A673 (cell line): ENCODE measurements at regions not wholly inside any gene's neighbourhood (a gene's known extent, or its start where the extent isn't known, plus 50 kb on each side); places are given as distances from the start of the nearest gene placed in this dataset.
"Not testable (repeated sequence)": the region's sequence is repeated elsewhere in the genome, so short reads cannot be mapped to it uniquely, and the experiment has no call there.

ENCODE experiments used
- BruUV-seq: library from RNA; stranded (reverse); fragments of 400-500 nt; replicated peaks from 2 replicates; lab custom pipeline; 2021; lab: Mats Ljungman, UMichigan
- CTCF ChIA-PET: fragments of 300-600 bp; sonication (Branson Sonifier 250); formaldehyde crosslinking; loops from one replicate; lab custom pipeline; 2022; ENCODE audit warnings: antibody characterized with exemption; lab: Charles Lee
- POLR2A ChIA-PET: fragments of 300-600 bp; sonication (Branson Sonifier 250); formaldehyde crosslinking; loops from one replicate; lab custom pipeline; 2022; ENCODE audit warnings: antibody characterized with exemption; ENCODE audit not compliant: low non-redundant PET; lab: Charles Lee
- DNase-seq: peaks from one replicate; pipeline ENCODE4 v3.0.0-alpha.2; 2015; ENCODE audit warnings: low spot score
- H3K27ac ChIP-seq: fragments of 200-600 bp; sonication (generic); 2 replicates; pipeline ENCODE4 v1.5.1; 2016; ENCODE audit warnings: mixed run types, low read depth, mild to moderate bottlenecking, mixed read lengths, antibody characterized with exemption, low read length; ENCODE audit not compliant: poor library complexity, severe bottlenecking
- H3K27me3 ChIP-seq: fragments of 200-600 bp; sonication (generic); replicated peaks from 2 replicates; pipeline ENCODE4 v1.6.1; 2017; ENCODE audit warnings: mixed run types, low read depth, mild to moderate bottlenecking, mixed read lengths, antibody characterized with exemption, low read length; ENCODE audit not compliant: insufficient read depth, poor library complexity
- H3K36me3 ChIP-seq: fragments of 200-600 bp; sonication (generic); 2 replicates; pipeline ENCODE4 v1.6.1; 2016; ENCODE audit warnings: mixed run types, mild to moderate bottlenecking, mixed read lengths, antibody characterized with exemption, low read length; ENCODE audit not compliant: insufficient read depth, poor library complexity, severe bottlenecking
- H3K4me1 ChIP-seq: fragments of 200-600 bp; sonication (generic); 2 replicates; pipeline ENCODE4 v1.6.1; 2017; ENCODE audit warnings: mixed run types, mild to moderate bottlenecking, mixed read lengths, antibody characterized with exemption, low read length; ENCODE audit not compliant: insufficient read depth, poor library complexity, severe bottlenecking
- H3K4me3 ChIP-seq: fragments of 200-600 bp; sonication (generic); 2 replicates; pipeline ENCODE4 v1.5.1; 2016; ENCODE audit warnings: low read depth, mixed run types, mild to moderate bottlenecking, mixed read lengths, low read length; ENCODE audit not compliant: poor library complexity, severe bottlenecking
- H3K9me3 ChIP-seq: fragments of 200-600 bp; sonication (generic); 2 replicates; pipeline ENCODE4 v1.6.1; 2016; ENCODE audit warnings: mixed run types, low read depth, mild to moderate bottlenecking, mixed read lengths, antibody characterized with exemption, low read length; ENCODE audit not compliant: poor library complexity, severe bottlenecking
- EZH2 ChIP-seq: fragments of 200-600 bp; sonication (generic); IDR thresholded peaks from 2 replicates; pipeline ENCODE4 v1.6.1; 2017; ENCODE audit warnings: borderline replicate concordance, low read depth, mild to moderate bottlenecking, mixed read lengths, antibody characterized with exemption, low read length; ENCODE audit not compliant: poor library complexity, severe bottlenecking
- intact Hi-C: fragments of 100-400 bp; cut with micrococcal nuclease; formaldehyde crosslinking; loops from one replicate; pipeline ENCODE4 v1.10.0; 2022; ENCODE audit not compliant: unreplicated experiment
- TF ChIP-seq, protein P1 (sequence below): fragments of 300-800, 200-600 bp; sonication (generic); conservative IDR thresholded peaks from 2 replicates; pipeline ENCODE4 v1.5.1; 2017; ENCODE audit warnings: low read depth, mild to moderate bottlenecking, antibody characterized with exemption, low read length, moderate library complexity, mixed read lengths

DNA sequence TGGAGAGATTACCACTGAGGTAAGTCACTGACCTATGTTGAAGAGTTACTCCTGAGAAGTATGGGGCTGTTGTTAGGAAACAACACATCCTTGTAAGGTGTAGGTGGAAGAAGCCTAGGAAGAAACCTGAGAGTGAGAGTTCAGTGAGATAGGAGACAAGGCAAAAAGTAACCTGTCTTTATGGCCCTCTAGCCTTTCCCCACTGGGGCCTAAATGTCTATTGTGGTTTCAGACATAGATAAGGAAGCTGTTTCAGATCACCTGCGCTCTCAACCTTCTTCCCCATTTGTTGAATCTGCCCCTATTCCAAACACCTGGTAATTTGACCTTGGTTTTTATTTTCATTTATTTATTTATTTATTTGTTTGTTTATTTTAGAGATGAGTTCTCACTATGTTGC lies 397.1 kb upstream of the RORB start:
- Histone ChIP-seq H3K36me3 (no peaks in the 10 kb centered on the region), H3K9me3 (no peaks in the 10 kb centered on the region), H3K27ac (no peak overlapping the region), H3K27me3 (no peaks in the 10 kb centered on the region), H3K4me3 (no peak overlapping the region), H3K4me1 (no peaks in the 10 kb centered on the region)
- ChIA-PET CTCF (no interaction called here), POLR2A (no interaction called here)
- intact Hi-C loops: no loop called here
- no peak for DNase-seq
- no TSS peak for BruUV-seq
- TF ChIP-seq EZH2: no peak
- TF ChIP-seq, protein P1, sequence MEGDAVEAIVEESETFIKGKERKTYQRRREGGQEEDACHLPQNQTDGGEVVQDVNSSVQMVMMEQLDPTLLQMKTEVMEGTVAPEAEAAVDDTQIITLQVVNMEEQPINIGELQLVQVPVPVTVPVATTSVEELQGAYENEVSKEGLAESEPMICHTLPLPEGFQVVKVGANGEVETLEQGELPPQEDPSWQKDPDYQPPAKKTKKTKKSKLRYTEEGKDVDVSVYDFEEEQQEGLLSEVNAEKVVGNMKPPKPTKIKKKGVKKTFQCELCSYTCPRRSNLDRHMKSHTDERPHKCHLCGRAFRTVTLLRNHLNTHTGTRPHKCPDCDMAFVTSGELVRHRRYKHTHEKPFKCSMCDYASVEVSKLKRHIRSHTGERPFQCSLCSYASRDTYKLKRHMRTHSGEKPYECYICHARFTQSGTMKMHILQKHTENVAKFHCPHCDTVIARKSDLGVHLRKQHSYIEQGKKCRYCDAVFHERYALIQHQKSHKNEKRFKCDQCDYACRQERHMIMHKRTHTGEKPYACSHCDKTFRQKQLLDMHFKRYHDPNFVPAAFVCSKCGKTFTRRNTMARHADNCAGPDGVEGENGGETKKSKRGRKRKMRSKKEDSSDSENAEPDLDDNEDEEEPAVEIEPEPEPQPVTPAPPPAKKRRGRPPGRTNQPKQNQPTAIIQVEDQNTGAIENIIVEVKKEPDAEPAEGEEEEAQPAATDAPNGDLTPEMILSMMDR: no peak

DNA sequence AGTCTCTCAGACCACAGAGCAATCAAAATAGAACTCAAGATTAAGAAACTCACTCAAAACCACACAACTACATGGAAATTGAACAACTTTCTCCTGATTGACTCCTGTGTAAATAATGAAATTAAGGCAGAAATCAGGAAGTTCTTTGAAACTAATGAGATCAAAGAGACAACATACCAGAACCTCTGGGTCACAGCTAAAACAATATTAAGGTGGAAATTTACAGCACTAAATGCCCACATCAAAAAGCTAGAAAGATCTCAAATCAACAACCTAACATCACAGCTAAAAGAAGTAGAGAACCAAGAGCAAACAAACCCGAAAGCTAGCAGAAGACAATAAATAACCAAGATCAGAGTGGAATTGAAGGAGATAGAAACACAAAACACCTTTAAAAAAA lies 395.0 kb upstream of the RORB start:
- H3K4me3 ChIP-seq, CTCF ChIA-PET, POLR2A ChIA-PET, H3K27me3 ChIP-seq, H3K27ac ChIP-seq, BruUV-seq, H3K9me3 ChIP-seq, intact Hi-C loops, H3K36me3 ChIP-seq, DNase-seq, H3K4me1 ChIP-seq: not testable (repeated sequence)

DNA sequence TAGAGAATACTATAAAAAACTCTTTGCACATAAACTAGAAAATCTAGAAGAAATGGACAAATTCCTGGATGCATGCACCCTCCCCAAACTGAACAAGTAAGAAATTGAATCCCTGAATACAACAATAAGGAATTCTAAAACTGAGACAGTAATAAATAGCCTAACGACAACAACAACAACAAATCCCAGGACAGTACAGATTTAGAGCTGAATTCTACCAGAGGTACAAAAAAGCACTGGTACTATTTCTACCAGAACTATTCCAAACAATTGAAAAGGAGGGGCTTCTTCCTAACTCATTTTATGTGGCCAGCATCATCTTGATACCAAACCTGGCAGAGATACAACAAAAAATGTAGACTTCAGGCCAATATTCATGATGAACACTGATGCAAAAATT lies 394.4 kb upstream of the RORB start:
- H3K36me3 ChIP-seq: no peaks in the 10 kb centered on the region
- POLR2A ChIA-PET: no interaction called here
- CTCF ChIA-PET: no interaction called here
- intact Hi-C loops: no loop called here
- no peaks in the 10 kb centered on the region for H3K4me1 ChIP-seq
- BruUV-seq: no TSS peak
- TF ChIP-seq, protein P1: no peak
- TF ChIP-seq EZH2: no peak
- H3K27ac ChIP-seq: no peak overlapping the region
- H3K9me3 ChIP-seq: no peaks in the 10 kb centered on the region
- no peak overlapping the region for H3K4me3 ChIP-seq
- no peaks in the 10 kb centered on the region for H3K27me3 ChIP-seq
- no peak for DNase-seq

DNA sequence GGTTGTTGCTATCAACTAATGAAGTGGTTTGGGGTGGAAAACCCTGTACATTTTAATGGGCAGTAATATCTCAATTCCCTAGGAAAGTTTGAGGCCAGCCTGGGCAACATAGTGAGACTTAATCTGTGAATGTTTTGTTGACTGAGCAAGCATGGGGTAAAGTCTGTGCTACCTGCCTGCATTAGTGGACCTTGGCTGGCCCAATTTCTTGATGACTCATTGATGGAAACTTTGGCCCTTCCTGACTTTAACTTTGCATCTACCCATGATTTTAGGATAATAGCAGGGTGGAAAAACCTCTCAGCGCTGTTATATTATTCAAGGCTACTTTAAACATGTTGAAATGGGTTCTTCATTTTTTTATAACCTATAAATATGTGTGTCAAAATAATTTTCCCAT lies 389.4 kb upstream of the RORB start:
- no peak for TF ChIP-seq EZH2
- TF ChIP-seq, protein P1: no peak
- Histone ChIP-seq H3K9me3 (no peaks in the 10 kb centered on the region), H3K4me1 (no peaks in the 10 kb centered on the region), H3K27me3 (no peaks in the 10 kb centered on the region), H3K4me3 (no peak overlapping the region), H3K27ac (no peak overlapping the region), H3K36me3 (no peaks in the 10 kb centered on the region)
- no peak for DNase-seq
- BruUV-seq: no TSS peak
- intact Hi-C loops: no loop called here
- ChIA-PET POLR2A (no interaction called here), CTCF (no interaction called here)
